ENCODE measurements at regions not wholly inside any gene's neighbourhood (a gene's known extent, or its start where the extent isn't known, plus 50 kb on each side); places are given as distances from the start of the nearest gene placed in this dataset.

- Histone ChIP-seq H3K36me3 (no peaks in the 10 kb centered on the region), H3K9me3 (no peaks in the 10 kb centered on the region), H3K27me3 (replicated peaks; ENCODE audit: insufficient read depth) (no peaks in the 10 kb centered on the region), H3K4me1 (replicated peaks) (peaks cover 6% of the 10 kb centered on the region), H3K27ac (no peak overlapping the region), H3K4me3 (no peak overlapping the region)
- WGBS: 89% methylated on average over 9 of the region's 9 CpGs
- TF ChIP-seq POLR2A (IDR thresholded peaks at IDR 0.05): no peak
- TF ChIP-seq POLR2AphosphoS5 (IDR thresholded peaks at IDR 0.05): no peak
- TF ChIP-seq CTCF (IDR thresholded peaks at IDR 0.05): no peak
- intact Hi-C loops (cut with DNase I): loop anchor here (5.0 to 10.0 kb wide), 2 partner anchors 152 to 349 kb away; partner anchors contain the start of gene MAP1B
- DNase-seq (ENCODE audit: low spot score): no peak
These were observed 151.6 kb upstream of the MAP1B start for GRCh38 chr5:71955723-71956122.

DNA sequence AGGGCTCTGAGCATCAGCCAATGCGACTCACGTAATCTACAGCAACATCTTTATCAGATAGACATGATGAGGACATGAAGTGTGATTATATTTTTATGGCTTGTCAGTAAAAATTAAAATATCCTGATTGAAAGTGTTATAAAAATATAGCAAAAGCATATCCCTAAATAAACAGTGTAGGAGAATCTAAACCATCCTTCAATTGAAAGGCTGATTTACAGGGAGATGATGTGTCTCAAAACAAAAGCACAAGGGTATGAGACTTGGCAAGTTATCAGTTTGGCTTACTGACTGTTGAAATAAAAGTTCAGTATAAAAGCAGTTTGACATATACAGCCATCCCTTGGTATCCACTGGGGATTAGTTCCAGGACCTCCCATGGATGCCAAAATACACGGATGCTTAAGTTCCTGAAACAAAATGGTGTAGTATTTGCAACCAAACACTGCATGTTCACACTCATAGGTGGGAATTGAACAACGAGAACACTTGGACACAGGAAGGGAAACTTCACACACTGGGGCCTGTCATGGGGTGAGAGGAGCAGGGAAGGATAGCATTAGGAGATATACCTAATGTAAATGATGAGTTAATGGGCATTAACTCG, 149.9 kb upstream of the MAP1B start:
- DNase-seq (ENCODE audit: low spot score): peak; percentile 42
- H3K36me3 ChIP-seq: no peaks in the 10 kb centered on the region
- no peak for TF ChIP-seq CTCF (IDR thresholded peaks at IDR 0.05)
- no peak for TF ChIP-seq POLR2A (IDR thresholded peaks at IDR 0.05)
- no peak for TF ChIP-seq POLR2AphosphoS5 (IDR thresholded peaks at IDR 0.05)
- intact Hi-C loops (cut with DNase I): loop anchor here (5.0 to 10.0 kb wide), 2 partner anchors 150 to 347 kb away; partner anchors contain the start of gene MAP1B
- no peaks in the 10 kb centered on the region for H3K27me3 ChIP-seq (replicated peaks; ENCODE audit: insufficient read depth)
- 21% methylated on average over 5 of the region's 5 CpGs for WGBS
- no peak overlapping the region for H3K4me3 ChIP-seq
- no peaks in the 10 kb centered on the region for H3K9me3 ChIP-seq
- H3K4me1 ChIP-seq (replicated peaks): peaks cover 6% of the 10 kb centered on the region
- H3K27ac ChIP-seq: no peak overlapping the region

GRCh38 chr5:71960195-71960594, 147.1 kb upstream of the MAP1B start:
- H3K9me3 ChIP-seq: no peaks in the 10 kb centered on the region
- TF ChIP-seq CTCF (IDR thresholded peaks at IDR 0.05): no peak
- TF ChIP-seq POLR2A (IDR thresholded peaks at IDR 0.05): no peak
- no peak for TF ChIP-seq POLR2AphosphoS5 (IDR thresholded peaks at IDR 0.05)
- peaks cover 6% of the 10 kb centered on the region for H3K4me1 ChIP-seq (replicated peaks)
- DNase-seq (ENCODE audit: low spot score): no peak
- no peak overlapping the region for H3K4me3 ChIP-seq
- H3K27me3 ChIP-seq (replicated peaks; ENCODE audit: insufficient read depth): no peaks in the 10 kb centered on the region
- H3K27ac ChIP-seq: no peak overlapping the region
- H3K36me3 ChIP-seq: no peaks in the 10 kb centered on the region
- WGBS: 95% methylated on average over 4 of the region's 4 CpGs
- intact Hi-C loops (cut with DNase I): no loop called here

DNA sequence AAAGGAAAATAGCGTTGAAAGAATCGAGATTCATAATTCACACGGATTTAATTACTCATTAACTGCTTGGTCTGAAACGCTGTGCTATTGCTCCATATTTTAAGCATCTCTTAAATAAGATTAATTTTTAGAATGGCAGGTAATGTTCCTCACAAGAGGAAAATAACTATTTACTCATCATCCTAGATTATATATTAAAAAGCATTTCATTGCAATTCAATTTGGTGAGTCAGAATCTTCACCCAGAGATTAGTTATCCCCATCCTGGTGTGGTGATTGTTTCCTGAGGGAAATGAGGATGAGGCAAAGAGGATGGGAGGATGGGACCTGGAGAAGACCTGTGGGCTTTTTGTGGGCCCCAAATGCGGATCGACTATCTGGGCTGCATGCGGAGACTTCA, 145.5 kb upstream of the MAP1B start:
- H3K27ac ChIP-seq: no peak overlapping the region
- intact Hi-C loops (cut with DNase I): no loop called here
- H3K9me3 ChIP-seq: no peaks in the 10 kb centered on the region
- no peaks in the 10 kb centered on the region for H3K36me3 ChIP-seq
- H3K4me1 ChIP-seq (replicated peaks): no peaks in the 10 kb centered on the region
- H3K4me3 ChIP-seq: no peak overlapping the region
- 97% methylated on average over 7 of the region's 7 CpGs for WGBS
- TF ChIP-seq CTCF (IDR thresholded peaks at IDR 0.05) (no peak), POLR2A (IDR thresholded peaks at IDR 0.05) (no peak), POLR2AphosphoS5 (IDR thresholded peaks at IDR 0.05) (no peak)
- no peak for DNase-seq (ENCODE audit: low spot score)
- H3K27me3 ChIP-seq (replicated peaks; ENCODE audit: insufficient read depth): no peaks in the 10 kb centered on the region

DNA sequence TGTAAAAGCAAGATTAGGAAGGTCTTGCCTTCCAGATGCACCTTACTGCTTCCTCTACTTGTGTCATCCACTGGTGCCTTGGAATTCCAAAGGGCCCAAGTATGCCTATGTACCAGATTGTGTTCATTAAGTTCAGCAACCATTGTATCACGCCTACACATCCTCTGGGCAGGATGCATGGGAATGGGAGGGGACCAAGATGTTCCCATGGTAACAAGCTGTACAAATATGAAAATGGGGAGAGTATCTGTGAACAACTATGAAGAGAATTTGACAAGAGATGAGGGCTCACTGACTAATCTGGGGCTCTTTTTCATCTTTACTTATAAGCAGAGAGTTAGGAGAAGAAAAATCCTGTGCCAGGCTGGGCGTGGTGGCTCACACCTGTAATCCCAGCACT, 137.8 kb upstream of the MAP1B start:
- H3K4me1 ChIP-seq (replicated peaks): no peaks in the 10 kb centered on the region
- H3K4me3 ChIP-seq: no peak overlapping the region
- no peaks in the 10 kb centered on the region for H3K36me3 ChIP-seq
- intact Hi-C loops (cut with DNase I): no loop called here
- H3K9me3 ChIP-seq: no peaks in the 10 kb centered on the region
- H3K27ac ChIP-seq: no peak overlapping the region
- TF ChIP-seq CTCF (IDR thresholded peaks at IDR 0.05) (no peak), POLR2A (IDR thresholded peaks at IDR 0.05) (no peak), POLR2AphosphoS5 (IDR thresholded peaks at IDR 0.05) (no peak)
- DNase-seq (ENCODE audit: low spot score): no peak
- WGBS: 95% methylated on average over 2 of the region's 2 CpGs
- H3K27me3 ChIP-seq (replicated peaks; ENCODE audit: insufficient read depth): no peaks in the 10 kb centered on the region
